ENCODE measurements at regions not wholly inside any gene's neighbourhood (a gene's known extent, or its start where the extent isn't known, plus 50 kb on each side); places are given as distances from the start of the nearest gene placed in this dataset.
"Not testable (repeated sequence)": the region's sequence is repeated elsewhere in the genome, so short reads cannot be mapped to it uniquely, and the experiment has no call there.

- TF ChIP-seq CTCF (IDR thresholded peaks at IDR 0.05; ENCODE audit: control insufficient read depth, insufficient read depth, low read depth, low read length, missing control alignments), result no peak
- H3K4me3 ChIP-seq (ENCODE audit: control insufficient read depth, low read depth, low read length), result no peak overlapping the region
- no peak for DNase-seq (ENCODE audit: low read depth)
These were observed 229.5 kb downstream of the CDH26 start for GRCh38 chr20:60187683-60188082.

DNA sequence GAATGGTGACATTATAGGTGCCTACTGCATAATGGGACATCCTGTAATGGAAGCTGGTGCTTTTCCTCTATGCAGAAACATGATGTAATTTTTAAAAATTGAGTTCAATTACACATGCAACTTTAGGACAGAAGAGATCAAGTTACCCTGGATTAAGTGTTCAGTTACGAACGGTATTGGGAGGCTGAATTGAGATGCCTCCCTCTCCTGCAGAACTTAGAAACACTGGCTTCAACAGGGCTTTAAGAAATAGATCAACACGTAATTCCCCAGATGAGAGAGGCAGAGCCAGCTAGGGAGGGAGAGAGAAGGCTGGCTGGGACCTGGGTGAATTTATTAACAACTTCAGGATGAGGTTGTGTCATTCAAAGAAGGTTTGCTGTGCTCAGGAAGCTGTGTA lies 232.8 kb downstream of the CDH26 start:
- no peak for TF ChIP-seq CTCF (IDR thresholded peaks at IDR 0.05; ENCODE audit: control insufficient read depth, insufficient read depth, low read depth, low read length, missing control alignments)
- no peak overlapping the region for H3K4me3 ChIP-seq (ENCODE audit: control insufficient read depth, low read depth, low read length)
- DNase-seq (ENCODE audit: low read depth), result no peak

- DNase-seq (ENCODE audit: low read depth), result peak; percentile 18
- TF ChIP-seq CTCF (IDR thresholded peaks at IDR 0.05; ENCODE audit: control insufficient read depth, insufficient read depth, low read depth, low read length, missing control alignments), result no peak
- no peak overlapping the region for H3K4me3 ChIP-seq (ENCODE audit: control insufficient read depth, low read depth, low read length)
These were observed 234.1 kb downstream of the CDH26 start for GRCh38 chr20:60192326-60192725.

DNA sequence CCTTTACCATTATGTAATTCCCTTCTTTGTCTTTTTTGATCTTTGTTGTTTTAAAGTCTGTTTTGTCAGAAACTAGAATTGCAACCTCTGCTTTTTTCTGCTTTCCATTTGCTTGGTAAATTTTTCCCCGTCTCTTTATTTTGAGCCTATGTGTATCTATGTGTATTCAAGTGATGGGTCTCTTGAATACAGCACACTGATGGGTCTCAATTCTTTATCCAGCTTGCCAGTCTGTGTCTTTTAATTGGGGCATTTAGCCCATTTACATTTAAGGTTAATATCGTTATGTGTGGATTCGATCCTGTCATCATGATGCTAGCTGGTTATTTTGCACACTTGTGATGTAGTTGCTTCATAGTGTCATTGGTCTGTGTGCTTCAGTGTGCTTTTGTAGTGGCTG lies 240.9 kb downstream of the CDH26 start:
- H3K4me3 ChIP-seq (ENCODE audit: control insufficient read depth, low read depth, low read length); DNase-seq (ENCODE audit: low read depth): not testable (repeated sequence)

DNA sequence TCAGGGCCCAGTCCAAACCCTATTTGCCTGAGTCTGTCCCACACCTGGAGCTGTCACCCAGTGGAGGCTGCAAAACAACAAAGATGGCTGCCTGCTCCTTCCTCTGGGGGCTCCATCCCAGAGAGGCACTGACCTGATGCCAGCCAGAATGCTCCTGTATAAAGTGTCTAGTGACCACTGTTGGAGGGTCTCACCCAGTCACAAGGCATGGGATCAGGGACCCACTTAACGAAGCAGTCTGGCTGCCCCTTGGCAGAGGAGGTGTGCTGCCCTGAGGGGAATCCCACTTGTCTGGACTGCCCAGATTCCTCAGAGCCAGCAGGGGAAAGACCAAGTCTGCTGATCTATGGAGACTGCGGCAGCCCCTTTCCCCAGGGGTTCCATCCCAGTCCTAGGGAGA lies 241.6 kb downstream of the CDH26 start:
- DNase-seq (ENCODE audit: low read depth), result no peak
- TF ChIP-seq CTCF (IDR thresholded peaks at IDR 0.05; ENCODE audit: control insufficient read depth, insufficient read depth, low read depth, low read length, missing control alignments), result no peak
- no peak overlapping the region for H3K4me3 ChIP-seq (ENCODE audit: control insufficient read depth, low read depth, low read length)

DNA sequence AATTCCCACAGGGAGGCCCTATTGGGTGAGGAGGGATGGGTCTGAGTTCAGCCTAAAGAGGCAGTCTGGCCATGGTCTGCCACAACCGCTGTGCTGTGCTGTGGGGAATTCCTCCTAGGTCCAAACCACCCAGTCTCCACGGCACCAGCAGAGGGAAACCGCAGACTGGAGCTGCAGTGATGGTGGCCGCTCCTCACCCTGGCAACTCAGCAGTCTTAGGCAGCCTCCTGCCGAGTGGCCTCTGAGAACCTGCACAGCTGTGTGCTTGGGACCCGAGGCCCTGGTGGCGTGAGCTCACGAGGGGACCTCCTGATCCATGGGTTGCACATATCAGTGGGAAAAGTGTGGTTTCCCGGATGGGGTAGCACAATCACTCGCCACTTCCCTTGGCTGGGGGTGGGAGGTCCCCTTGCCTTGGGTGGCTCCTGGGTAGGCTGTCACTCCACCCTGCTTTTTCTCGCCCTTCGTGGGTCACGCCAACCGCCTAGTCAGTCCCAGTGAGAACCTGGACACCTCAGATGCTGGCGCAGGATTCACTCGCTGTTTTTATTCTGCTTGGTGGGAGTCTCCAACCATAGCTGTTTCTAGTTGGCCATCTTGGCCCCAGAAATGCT lies 242.2 kb downstream of the CDH26 start:
- no peak overlapping the region for H3K4me3 ChIP-seq (ENCODE audit: control insufficient read depth, low read depth, low read length)
- TF ChIP-seq CTCF (IDR thresholded peaks at IDR 0.05; ENCODE audit: control insufficient read depth, insufficient read depth, low read depth, low read length, missing control alignments), result no peak
- DNase-seq (ENCODE audit: low read depth), result no peak

- H3K4me3 ChIP-seq (ENCODE audit: control insufficient read depth, low read depth, low read length), result no peak overlapping the region
- TF ChIP-seq CTCF (IDR thresholded peaks at IDR 0.05; ENCODE audit: control insufficient read depth, insufficient read depth, low read depth, low read length, missing control alignments), result no peak
- DNase-seq (ENCODE audit: low read depth), result no peak
These were observed 243.1 kb downstream of the CDH26 start for GRCh38 chr20:60201198-60201835.
